GM12878 (cell line): ENCODE measurements at regions not wholly inside any gene's neighbourhood (a gene's known extent, or its start where the extent isn't known, plus 50 kb on each side); places are given as distances from the start of the nearest gene placed in this dataset.

Experiments used
- BRCA1 ChIP-seq: IDR thresholded peaks from 2 replicates; pipeline ENCODE4 v1.6.1; 2011; ENCODE audit warnings: low read depth, low read length, improper control_type of control experiment
- CTCF ChIP-seq, 3 experiments: IDR thresholded peaks in 2 of 3; conservative IDR thresholded peaks in 1 of 3; 2 replicates each; pipeline ENCODE4 v1.5.1; 2011; ENCODE audit warnings: low read depth in 3 of 3, low read length in 3 of 3, mild to moderate bottlenecking in 3 of 3, control low read depth in 2 of 3, moderate library complexity in 2 of 3, inconsistent platforms in 1 of 3, mixed read lengths in 1 of 3; ENCODE audit not compliant: control insufficient read depth in 2 of 3, insufficient read depth in 1 of 3; ENCODE audit errors: extremely low read depth in 1 of 3
- ELK1 ChIP-seq: IDR thresholded peaks from 2 replicates; pipeline ENCODE4 v1.6.1; 2012; ENCODE audit warnings: low read depth, low read length, improper control_type of control experiment
- EZH2 ChIP-seq: IDR thresholded peaks from 2 replicates; pipeline ENCODE4 v1.6.1; 2012; ENCODE audit warnings: low read depth, mild to moderate bottlenecking, control low read depth, inconsistent platforms, low read length, borderline replicate concordance; ENCODE audit not compliant: control insufficient read depth
- SRF ChIP-seq, 2 experiments: IDR thresholded peaks; 2 replicates each; pipeline ENCODE4 v1.6.1; 2011; ENCODE audit warnings: low read depth in 2 of 2, low read length in 2 of 2, mild to moderate bottlenecking in 1 of 2, moderate library complexity in 1 of 2
- USF2 ChIP-seq: IDR thresholded peaks from 2 replicates; pipeline ENCODE4 v1.6.1; 2011; ENCODE audit warnings: low read depth, low read length, improper control_type of control experiment, borderline replicate concordance

GRCh38 chr2:147594038-147594437, 250.8 kb upstream of the ACVR2A start:
- TF ChIP-seq EZH2 (no peak), USF2 (no peak), CTCF (IDR thresholded peaks at IDR 0.05 in 2 of 3, conservative IDR thresholded peaks at IDR 0.05 in 1 of 3; ENCODE audit: control insufficient read depth in 2 of 3, extremely low read depth in 1 of 3, insufficient read depth in 1 of 3, low read depth in 3 of 3, low read length in 3 of 3) (no peak), BRCA1 (no peak), SRF (IDR thresholded peaks at IDR 0.05; ENCODE audit: low read depth in 2 of 2, low read length in 2 of 2) (no peak), ELK1 (no peak)
